HEK293 (cell line): ENCODE measurements at regions not wholly inside any gene's neighbourhood (a gene's known extent, or its start where the extent isn't known, plus 50 kb on each side); places are given as distances from the start of the nearest gene placed in this dataset.
A peak's percentile ranks its signal among the peaks of the same experiment; 100 is the strongest.

Experiments
- CTCF ChIA-PET: fragments of 350-600 bp; formaldehyde crosslinking; extraction: SDS; loops from one replicate; lab custom pipeline; 2021; ENCODE audit warnings: antibody characterized with exemption; lab: Yijun Ruan, JAX
- POLR2A ChIA-PET: fragments of 300-600 bp; formaldehyde crosslinking; extraction: SDS; loops from one replicate; lab custom pipeline; 2020; ENCODE audit warnings: antibody characterized with exemption, inconsistent platforms; lab: Yijun Ruan, JAX
- H3K27ac ChIP-seq: fragments of 200-500 bp; sonication (Bioruptor generic); 2 replicates; pipeline ENCODE4 v1.5.1; 2014; ENCODE audit warnings: low read depth, low read length, control low read depth, inconsistent platforms; ENCODE audit errors: extremely low read depth
- H3K36me3 ChIP-seq, 2 experiments: fragments of 200-500 bp in 1 of 2; sonication (Bioruptor generic) in 1 of 2; 1 replicate in 1 of 2; 2 replicates in 1 of 2; pipeline ENCODE4 v1.5.1; 2014 to 2017; ENCODE audit warnings: inconsistent platforms in 2 of 2, low read length in 2 of 2; ENCODE audit not compliant: control insufficient read depth in 2 of 2, insufficient read depth in 1 of 2
- H3K4me1 ChIP-seq: fragments of 200-500 bp; sonication (Bioruptor generic); 2 replicates; pipeline ENCODE4 v1.5.1; 2014; ENCODE audit warnings: mild to moderate bottlenecking, low read length, inconsistent platforms; ENCODE audit not compliant: control insufficient read depth, insufficient read depth
- H3K4me3 ChIP-seq: 2 replicates; pipeline ENCODE4 v1.5.1; 2011; ENCODE audit warnings: low read depth, mild to moderate bottlenecking, control low read depth, low read length, moderate library complexity
- H3K9me3 ChIP-seq: fragments of 200-500 bp; sonication (Bioruptor generic); 2 replicates; pipeline ENCODE4 v1.5.1; 2014; ENCODE audit warnings: low read depth, low read length, inconsistent platforms; ENCODE audit not compliant: control insufficient read depth, insufficient read depth
- HOXA7 ChIP-seq: sonication (generic); formaldehyde crosslinking; IDR thresholded peaks from 2 replicates; pipeline ENCODE4 v1.8.1; 2022; ENCODE audit warnings: missing genetic modification reagents, borderline replicate concordance
- PRDM10 ChIP-seq: fragments of 450-650 bp; formaldehyde crosslinking; IDR thresholded peaks from 2 replicates; pipeline ENCODE4 v1.5.1; 2016; ENCODE audit warnings: missing biosample characterization, missing genetic modification characterization
- YY1 ChIP-seq: fragments of 450-650 bp; formaldehyde crosslinking; IDR thresholded peaks from 2 replicates; pipeline ENCODE4 v1.5.1; 2018; ENCODE audit warnings: missing biosample characterization, missing genetic modification characterization
- ZBTB11 ChIP-seq: fragments of 450-650 bp; formaldehyde crosslinking; conservative IDR thresholded peaks from 2 replicates; pipeline ENCODE4 v1.5.1; 2016; ENCODE audit warnings: low read depth, missing biosample characterization, missing genetic modification characterization
- ZNF133 ChIP-seq: fragments of 450-650 bp; formaldehyde crosslinking; IDR thresholded peaks from 2 replicates; pipeline ENCODE4 v1.5.1; 2016; ENCODE audit warnings: missing biosample characterization, missing genetic modification characterization
- ZNF18 ChIP-seq: fragments of 450-650 bp; formaldehyde crosslinking; IDR thresholded peaks from 2 replicates; pipeline ENCODE4 v1.5.1; 2016; ENCODE audit warnings: missing biosample characterization, missing genetic modification characterization
- ZNF280C ChIP-seq: fragments of 450-650 bp; formaldehyde crosslinking; IDR thresholded peaks from 2 replicates; pipeline ENCODE4 v1.5.1; 2016; ENCODE audit warnings: missing biosample characterization, missing genetic modification characterization
- ZNF354C ChIP-seq: fragments of 450-650 bp; formaldehyde crosslinking; IDR thresholded peaks from 2 replicates; pipeline ENCODE4 v1.5.1; 2016; ENCODE audit warnings: missing biosample characterization, missing genetic modification characterization, low read depth, borderline replicate concordance
- ZNF426 ChIP-seq: fragments of 450-650 bp; formaldehyde crosslinking; IDR thresholded peaks from 2 replicates; pipeline ENCODE4 v1.5.1; 2017; ENCODE audit warnings: missing biosample characterization, missing genetic modification characterization, mild to moderate bottlenecking, inconsistent platforms, moderate library complexity
- ZNF48 ChIP-seq: fragments of 450-650 bp; formaldehyde crosslinking; IDR thresholded peaks from 2 replicates; pipeline ENCODE4 v1.5.1; 2016; ENCODE audit warnings: missing biosample characterization, missing genetic modification characterization
- ZNF624 ChIP-seq: fragments of 450-650 bp; formaldehyde crosslinking; IDR thresholded peaks from 2 replicates; pipeline ENCODE4 v1.5.1; 2017; ENCODE audit warnings: missing biosample characterization, missing genetic modification characterization
- ZNF692 ChIP-seq: fragments of 450-650 bp; formaldehyde crosslinking; IDR thresholded peaks from 2 replicates; pipeline ENCODE4 v1.5.1; 2016; ENCODE audit warnings: missing biosample characterization, missing genetic modification characterization
- ZXDB ChIP-seq: fragments of 450-650 bp; formaldehyde crosslinking; IDR thresholded peaks from 2 replicates; pipeline ENCODE4 v1.5.1; 2016; ENCODE audit warnings: missing biosample characterization, missing genetic modification characterization
- TF ChIP-seq, protein P1 (sequence below): fragments of 450-650 bp; formaldehyde crosslinking; IDR thresholded peaks from 2 replicates; pipeline ENCODE4 v1.5.1; 2017; ENCODE audit warnings: missing biosample characterization, mild to moderate bottlenecking, missing genetic modification characterization, moderate library complexity
- TF ChIP-seq, protein P2 (sequence below): fragments of 450-650 bp; formaldehyde crosslinking; IDR thresholded peaks from 2 replicates; pipeline ENCODE4 v1.5.1; 2017; ENCODE audit warnings: missing biosample characterization, missing genetic modification characterization

DNA sequence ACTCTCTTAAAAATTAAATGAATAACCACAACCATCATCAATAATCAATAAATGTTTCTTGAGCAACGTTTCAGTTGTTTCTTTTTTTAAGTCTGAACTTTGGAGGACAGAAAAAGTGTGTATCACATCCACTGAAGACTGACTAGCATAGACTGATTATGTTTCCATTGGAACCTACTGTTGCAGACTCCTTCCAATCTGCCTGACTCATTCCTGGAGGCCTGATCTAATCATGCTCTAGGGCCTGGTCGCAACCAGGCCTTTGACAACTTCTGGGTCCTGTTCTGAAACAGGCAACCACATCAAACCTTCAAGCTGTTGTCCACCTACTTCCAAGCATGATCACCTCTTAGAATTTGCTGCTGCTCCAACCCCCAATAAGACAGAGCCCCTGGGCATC is 109.2 kb upstream of the NUDT7 start:
- no peak overlapping the region for H3K4me3 ChIP-seq
- POLR2A ChIA-PET: no interaction called here
- no peak overlapping the region for H3K27ac ChIP-seq
- CTCF ChIA-PET: no interaction called here
- H3K36me3 ChIP-seq: no peaks in the 10 kb centered on the region
- no peak for TF ChIP-seq ZNF18 (tag by site-specific recombination)
- H3K4me1 ChIP-seq: peaks cover 7% of the 10 kb centered on the region
- H3K9me3 ChIP-seq: no peaks in the 10 kb centered on the region

DNA sequence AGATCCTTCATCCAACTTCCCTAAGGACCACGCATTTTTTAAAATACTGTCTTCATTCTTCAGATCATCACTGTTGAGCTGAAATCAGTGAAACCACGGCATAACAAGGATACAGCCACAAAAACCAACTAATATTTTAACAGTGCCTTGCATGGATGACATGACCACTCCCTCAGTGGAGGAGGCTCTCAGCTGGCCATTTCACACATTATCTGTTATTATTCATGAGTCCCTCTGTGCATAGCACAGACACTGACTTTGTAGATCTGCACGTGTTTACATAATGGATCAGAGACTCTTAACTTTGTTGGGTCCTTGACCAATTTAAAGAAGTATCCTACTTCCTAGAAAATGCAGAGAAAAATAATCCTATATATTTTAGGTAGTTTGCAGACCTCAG is 104.8 kb upstream of the NUDT7 start:
- Histone ChIP-seq H3K36me3 (no peaks in the 10 kb centered on the region), H3K9me3 (no peaks in the 10 kb centered on the region), H3K27ac (no peak overlapping the region), H3K4me3 (no peak overlapping the region), H3K4me1 (peaks cover 13% of the 10 kb centered on the region)
- no peak for TF ChIP-seq ZNF354C
- TF ChIP-seq, protein P1, sequence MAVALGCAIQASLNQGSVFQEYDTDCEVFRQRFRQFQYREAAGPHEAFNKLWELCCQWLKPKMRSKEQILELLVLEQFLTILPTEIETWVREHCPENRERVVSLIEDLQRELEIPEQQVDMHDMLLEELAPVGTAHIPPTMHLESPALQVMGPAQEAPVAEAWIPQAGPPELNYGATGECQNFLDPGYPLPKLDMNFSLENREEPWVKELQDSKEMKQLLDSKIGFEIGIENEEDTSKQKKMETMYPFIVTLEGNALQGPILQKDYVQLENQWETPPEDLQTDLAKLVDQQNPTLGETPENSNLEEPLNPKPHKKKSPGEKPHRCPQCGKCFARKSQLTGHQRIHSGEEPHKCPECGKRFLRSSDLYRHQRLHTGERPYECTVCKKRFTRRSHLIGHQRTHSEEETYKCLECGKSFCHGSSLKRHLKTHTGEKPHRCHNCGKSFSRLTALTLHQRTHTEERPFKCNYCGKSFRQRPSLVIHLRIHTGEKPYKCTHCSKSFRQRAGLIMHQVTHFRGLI (tag by site-specific recombination): no peak
- ChIA-PET CTCF (interaction anchor here (0.6 to 1.4 kb wide), 4 partner anchors 18 to 381 kb away, joined by 3 to 5 read pairs (median 4); no protein-coding TSS in a partner anchor), POLR2A (no interaction called here)

DNA sequence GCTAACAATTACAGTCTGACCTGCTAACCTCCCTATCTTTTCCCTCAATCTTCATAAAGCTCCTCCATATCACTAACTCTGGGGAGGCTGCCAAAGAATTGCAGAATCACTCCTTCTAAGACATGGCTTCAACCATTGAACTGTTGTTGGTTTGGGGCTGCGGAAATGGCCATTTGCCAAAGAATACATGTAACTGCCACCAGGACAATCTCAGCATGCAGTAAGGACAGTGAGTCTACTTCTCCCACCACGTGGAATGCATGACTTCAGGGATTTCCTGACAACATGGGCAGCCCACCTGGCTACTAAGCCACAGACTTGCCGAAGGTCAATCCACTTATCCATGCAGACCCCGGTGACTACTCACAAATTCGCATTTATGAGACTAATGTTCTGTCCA is 104.3 kb upstream of the NUDT7 start:
- CTCF ChIA-PET: interaction anchor here (0.6 to 1.4 kb wide), 4 partner anchors 19 to 382 kb away, joined by 3 to 5 read pairs (median 4); no protein-coding TSS in a partner anchor
- no peaks in the 10 kb centered on the region for H3K9me3 ChIP-seq
- H3K4me3 ChIP-seq: no peak overlapping the region
- no peaks in the 10 kb centered on the region for H3K36me3 ChIP-seq
- peaks cover 13% of the 10 kb centered on the region for H3K4me1 ChIP-seq
- H3K27ac ChIP-seq: peak overlapping the region; percentile 21; the same call in 1 of the 2 replicates
- POLR2A ChIA-PET: no interaction called here
- TF ChIP-seq ZNF133 (tag by site-specific recombination): 0 out of 2 replicates have a peak, but pooled peaks have one; percentile 24
- TF ChIP-seq ZXDB (tag by site-specific recombination): peak; percentile 63; the same call in 1 of the 2 replicates
- no peak for TF ChIP-seq ZNF280C (tag by site-specific recombination)
- TF ChIP-seq HOXA7: no peak
- TF ChIP-seq ZNF624 (tag by site-specific recombination): no peak
- no peak for TF ChIP-seq ZNF426 (tag by site-specific recombination)
- TF ChIP-seq, protein P2, sequence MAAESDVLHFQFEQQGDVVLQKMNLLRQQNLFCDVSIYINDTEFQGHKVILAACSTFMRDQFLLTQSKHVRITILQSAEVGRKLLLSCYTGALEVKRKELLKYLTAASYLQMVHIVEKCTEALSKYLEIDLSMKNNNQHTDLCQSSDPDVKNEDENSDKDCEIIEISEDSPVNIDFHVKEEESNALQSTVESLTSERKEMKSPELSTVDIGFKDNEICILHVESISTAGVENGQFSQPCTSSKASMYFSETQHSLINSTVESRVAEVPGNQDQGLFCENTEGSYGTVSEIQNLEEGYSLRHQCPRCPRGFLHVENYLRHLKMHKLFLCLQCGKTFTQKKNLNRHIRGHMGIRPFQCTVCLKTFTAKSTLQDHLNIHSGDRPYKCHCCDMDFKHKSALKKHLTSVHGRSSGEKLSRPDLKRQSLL: no peak
- TF ChIP-seq ZBTB11 (tag by site-specific recombination): no peak
- peak; percentile 77 for TF ChIP-seq PRDM10 (tag by site-specific recombination)
- no peak for TF ChIP-seq ZNF48 (tag by site-specific recombination)
- TF ChIP-seq ZNF692 (tag by site-specific recombination): peak; percentile 66; the same call in 1 of the 2 replicates
- no peak for TF ChIP-seq YY1 (tag by site-specific recombination)
